GM10266 (cell line): ENCODE measurements at regions not wholly inside any gene's neighbourhood (a gene's known extent, or its start where the extent isn't known, plus 50 kb on each side); places are given as distances from the start of the nearest gene placed in this dataset.

Source experiments
- DNase-seq: peaks from one replicate; pipeline ENCODE4 v3.0.0; 2012; ENCODE audit errors: extremely low spot score
- TF ChIP-seq, protein P1 (sequence below): IDR thresholded peaks from 2 replicates; pipeline ENCODE4 v1.5.1; 2012; ENCODE audit warnings: mild to moderate bottlenecking, low read depth; ENCODE audit not compliant: control insufficient read depth, insufficient read depth; ENCODE audit errors: missing control alignments

DNA sequence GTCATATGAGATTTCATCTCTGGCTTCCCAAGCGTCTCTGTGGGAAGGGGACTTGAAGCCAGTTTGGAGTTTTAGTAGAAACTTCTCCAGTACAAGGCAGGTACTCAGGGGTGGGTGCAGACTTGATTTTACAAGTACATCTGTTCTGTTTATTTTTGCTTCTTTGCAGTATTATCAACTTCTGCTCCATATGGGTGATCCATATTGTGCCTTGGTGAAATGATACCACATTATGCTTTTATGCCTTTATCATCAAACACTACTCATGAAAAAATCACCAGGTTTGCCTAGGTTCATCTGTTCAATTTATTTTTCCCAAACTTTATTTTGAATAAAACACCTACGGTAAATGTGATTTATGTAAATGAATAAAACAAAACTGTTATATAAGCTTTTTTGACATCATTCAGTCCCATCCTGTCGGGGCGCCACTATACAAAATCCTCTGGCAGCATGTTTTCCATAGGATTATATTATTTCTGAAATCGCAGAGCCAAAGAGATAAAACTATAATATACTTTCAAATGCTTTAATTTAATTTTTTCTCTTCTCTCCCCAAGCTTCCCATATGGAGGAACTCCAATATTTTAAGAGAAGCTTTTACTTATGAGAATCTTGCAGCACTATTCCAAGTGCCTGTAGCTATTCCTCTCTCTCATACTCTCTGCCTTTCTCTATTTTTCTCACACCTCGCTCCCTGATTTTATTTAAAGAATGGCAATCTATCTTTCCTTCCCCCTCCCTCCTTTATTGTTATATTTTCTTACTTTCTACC is 490.9 kb downstream of the RNF144A start:
- TF ChIP-seq, protein P1, sequence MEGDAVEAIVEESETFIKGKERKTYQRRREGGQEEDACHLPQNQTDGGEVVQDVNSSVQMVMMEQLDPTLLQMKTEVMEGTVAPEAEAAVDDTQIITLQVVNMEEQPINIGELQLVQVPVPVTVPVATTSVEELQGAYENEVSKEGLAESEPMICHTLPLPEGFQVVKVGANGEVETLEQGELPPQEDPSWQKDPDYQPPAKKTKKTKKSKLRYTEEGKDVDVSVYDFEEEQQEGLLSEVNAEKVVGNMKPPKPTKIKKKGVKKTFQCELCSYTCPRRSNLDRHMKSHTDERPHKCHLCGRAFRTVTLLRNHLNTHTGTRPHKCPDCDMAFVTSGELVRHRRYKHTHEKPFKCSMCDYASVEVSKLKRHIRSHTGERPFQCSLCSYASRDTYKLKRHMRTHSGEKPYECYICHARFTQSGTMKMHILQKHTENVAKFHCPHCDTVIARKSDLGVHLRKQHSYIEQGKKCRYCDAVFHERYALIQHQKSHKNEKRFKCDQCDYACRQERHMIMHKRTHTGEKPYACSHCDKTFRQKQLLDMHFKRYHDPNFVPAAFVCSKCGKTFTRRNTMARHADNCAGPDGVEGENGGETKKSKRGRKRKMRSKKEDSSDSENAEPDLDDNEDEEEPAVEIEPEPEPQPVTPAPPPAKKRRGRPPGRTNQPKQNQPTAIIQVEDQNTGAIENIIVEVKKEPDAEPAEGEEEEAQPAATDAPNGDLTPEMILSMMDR, result no peak
- no peak for DNase-seq

DNA sequence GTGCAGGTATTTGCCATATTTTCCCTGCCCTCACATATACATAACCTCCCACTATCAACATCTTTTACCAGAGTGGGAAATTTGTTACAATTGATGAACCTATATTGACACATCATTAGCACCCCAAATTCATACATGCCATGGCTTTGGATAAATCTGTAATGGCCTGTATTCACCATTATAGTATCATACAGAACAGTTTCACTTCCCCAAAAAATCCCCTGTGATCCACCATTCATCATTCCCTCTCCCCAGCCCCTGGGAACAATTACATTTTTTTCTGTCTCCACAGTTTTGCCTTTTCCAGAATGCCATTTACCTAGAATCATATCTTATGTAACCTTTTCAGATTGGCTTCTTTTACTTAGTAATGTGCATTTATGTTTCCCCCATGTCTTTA is 494.5 kb downstream of the RNF144A start:
- no peak for DNase-seq
- TF ChIP-seq, protein P1, result no peak

DNA sequence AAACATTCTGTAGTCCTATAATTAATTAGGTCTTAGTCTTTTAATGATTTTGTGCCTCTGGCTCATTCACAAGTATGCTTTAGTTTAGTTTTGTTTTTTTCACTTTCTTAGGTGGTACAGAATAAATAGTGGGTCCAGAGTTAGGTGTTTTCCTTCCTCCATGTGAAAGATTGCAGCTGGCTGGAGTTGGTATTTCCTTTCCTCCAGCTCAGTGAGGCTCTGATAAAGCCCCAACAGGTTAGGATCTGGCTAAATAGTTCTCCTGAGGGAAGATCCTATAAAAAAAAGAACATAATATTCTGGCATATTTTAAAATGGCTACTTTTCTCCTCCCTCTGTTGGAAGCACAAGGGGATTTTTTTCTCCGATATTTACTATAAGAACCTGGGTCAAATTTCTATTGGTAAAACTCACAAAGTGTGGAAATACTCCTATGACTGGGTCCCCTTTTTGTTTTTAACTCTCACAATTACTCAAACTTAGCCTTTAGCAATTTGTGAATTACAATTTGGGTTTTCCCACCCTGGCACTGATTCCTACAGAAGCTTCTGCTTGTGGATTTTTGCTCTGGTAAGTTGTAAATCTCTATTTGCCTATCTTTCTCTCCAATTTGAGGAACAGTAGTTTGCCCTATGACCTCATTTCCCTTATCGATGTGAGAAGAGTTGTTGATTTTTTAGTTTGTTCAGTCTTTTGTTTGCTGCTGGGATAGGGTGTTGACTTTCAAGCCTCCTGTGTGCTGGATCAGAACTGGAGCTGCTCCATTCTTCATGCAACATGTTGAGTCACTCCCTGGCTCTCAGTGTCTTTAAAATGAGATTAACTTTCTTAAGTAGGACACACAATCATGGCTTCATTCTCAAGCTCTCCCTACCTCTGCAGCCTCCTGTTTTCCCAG is 500.9 kb downstream of the RNF144A start:
- TF ChIP-seq, protein P1, result no peak
- DNase-seq, result no peak

DNA sequence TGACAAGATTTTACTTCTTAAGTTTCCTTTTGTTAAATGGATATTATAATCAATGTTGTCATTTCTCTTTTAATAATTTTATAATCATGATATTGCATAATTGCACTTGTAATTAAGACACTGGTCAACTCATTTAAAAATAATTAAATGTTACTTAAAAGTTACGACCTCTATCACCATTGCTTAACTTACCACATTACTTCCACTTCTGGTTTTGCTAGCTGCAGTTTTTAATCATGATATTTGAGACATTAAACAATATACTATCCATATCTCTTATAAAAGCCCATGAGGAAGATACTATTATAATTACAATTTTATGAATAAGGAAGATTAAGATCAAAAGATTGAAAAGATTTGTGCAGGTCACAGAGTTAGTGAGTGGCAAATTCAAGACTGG is 502.0 kb downstream of the RNF144A start:
- no peak for DNase-seq
- TF ChIP-seq, protein P1, result no peak

DNA sequence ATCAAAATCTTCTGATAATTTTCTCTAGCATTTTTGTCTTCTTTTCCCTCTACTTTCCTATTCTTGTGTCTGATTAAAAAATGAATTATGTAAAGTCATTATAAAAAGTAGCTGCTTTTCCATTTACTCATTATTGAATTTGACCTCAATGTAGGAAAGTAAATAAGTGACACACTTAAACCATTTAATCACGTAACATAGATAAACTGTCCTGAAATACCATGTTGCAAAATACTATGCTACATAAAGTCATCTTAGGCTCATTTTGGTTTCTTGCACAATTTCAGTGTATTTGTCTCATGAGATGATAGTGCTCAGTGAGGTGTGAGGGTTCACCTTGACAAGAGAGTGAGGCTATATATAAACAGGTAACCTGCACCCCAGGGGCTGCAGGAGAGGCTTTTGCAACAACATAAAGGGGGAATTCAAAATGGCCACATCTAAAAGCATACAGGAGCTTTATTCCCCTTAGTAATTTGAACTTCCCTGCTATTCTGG is 502.7 kb downstream of the RNF144A start:
- TF ChIP-seq, protein P1, result no peak
- no peak for DNase-seq

DNA sequence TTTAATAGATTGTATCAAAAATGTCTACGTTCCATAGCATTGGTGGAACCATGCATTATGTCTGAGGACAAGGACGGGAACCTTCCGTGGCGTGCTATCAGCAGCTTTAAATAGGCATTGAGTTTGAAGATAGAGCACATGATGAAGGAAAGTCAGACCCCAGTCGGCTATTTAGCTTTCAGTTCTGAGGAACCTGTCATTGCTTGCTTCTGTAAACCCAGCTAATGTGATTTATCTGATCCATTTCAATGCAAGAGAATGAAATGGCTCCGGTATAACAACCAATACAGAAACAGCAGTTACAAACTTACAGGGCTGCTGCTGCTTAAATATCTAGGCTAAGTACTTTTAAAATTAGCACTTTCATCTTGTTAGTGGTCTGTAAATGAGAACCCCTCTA is 503.3 kb downstream of the RNF144A start:
- TF ChIP-seq, protein P1, result no peak
- DNase-seq, result no peak
